H1 (cell line): ENCODE measurements at regions not wholly inside any gene's neighbourhood (a gene's known extent, or its start where the extent isn't known, plus 50 kb on each side); places are given as distances from the start of the nearest gene placed in this dataset.

Experiments
- ATF2 ChIP-seq: IDR thresholded peaks from 2 replicates; pipeline ENCODE4 v1.6.1; 2012; ENCODE audit warnings: low read length, inconsistent platforms
- CHD7 ChIP-seq: fragments of 300-600 bp; sonication (generic); IDR thresholded peaks from 2 replicates; pipeline ENCODE4 v1.7.1; 2012; ENCODE audit warnings: low read length, moderate library complexity, mild to moderate bottlenecking, inconsistent platforms; ENCODE audit not compliant: insufficient replicate concordance
- MAFK ChIP-seq: IDR thresholded peaks from 2 replicates; pipeline ENCODE4 v1.6.1; 2012; ENCODE audit warnings: low read depth, mild to moderate bottlenecking, improper control_type of control experiment, low read length
- NRF1 ChIP-seq: IDR thresholded peaks from 2 replicates; pipeline ENCODE4 v1.6.1; 2011; ENCODE audit warnings: mild to moderate bottlenecking, low read depth, low read length, improper control_type of control experiment
- ZNF274 ChIP-seq: IDR thresholded peaks from 2 replicates; pipeline ENCODE4 v1.7.0; 2012; ENCODE audit warnings: low read length, borderline replicate concordance; ENCODE audit errors: extremely low read depth
- TF ChIP-seq, protein P1 (sequence below), 3 experiments: IDR thresholded peaks; 1 replicate in 2 of 3; 2 replicates in 1 of 3; pipeline versions ENCODE4 v1.5.1 to v1.6.1; 2011; ENCODE audit warnings: low read length in 3 of 3, mild to moderate bottlenecking in 3 of 3, inconsistent platforms in 2 of 3, low read depth in 1 of 3, moderate library complexity in 1 of 3; ENCODE audit not compliant: insufficient read depth in 1 of 3; ENCODE audit errors: control extremely low read depth in 1 of 3

GRCh38 chr9:85872463-85872862 is 68.5 kb upstream of the NAA35 start (continued):
- no peak for TF ChIP-seq CHD7
- no peak for TF ChIP-seq ATF2
- TF ChIP-seq MAFK = no peak
- TF ChIP-seq, protein P1, sequence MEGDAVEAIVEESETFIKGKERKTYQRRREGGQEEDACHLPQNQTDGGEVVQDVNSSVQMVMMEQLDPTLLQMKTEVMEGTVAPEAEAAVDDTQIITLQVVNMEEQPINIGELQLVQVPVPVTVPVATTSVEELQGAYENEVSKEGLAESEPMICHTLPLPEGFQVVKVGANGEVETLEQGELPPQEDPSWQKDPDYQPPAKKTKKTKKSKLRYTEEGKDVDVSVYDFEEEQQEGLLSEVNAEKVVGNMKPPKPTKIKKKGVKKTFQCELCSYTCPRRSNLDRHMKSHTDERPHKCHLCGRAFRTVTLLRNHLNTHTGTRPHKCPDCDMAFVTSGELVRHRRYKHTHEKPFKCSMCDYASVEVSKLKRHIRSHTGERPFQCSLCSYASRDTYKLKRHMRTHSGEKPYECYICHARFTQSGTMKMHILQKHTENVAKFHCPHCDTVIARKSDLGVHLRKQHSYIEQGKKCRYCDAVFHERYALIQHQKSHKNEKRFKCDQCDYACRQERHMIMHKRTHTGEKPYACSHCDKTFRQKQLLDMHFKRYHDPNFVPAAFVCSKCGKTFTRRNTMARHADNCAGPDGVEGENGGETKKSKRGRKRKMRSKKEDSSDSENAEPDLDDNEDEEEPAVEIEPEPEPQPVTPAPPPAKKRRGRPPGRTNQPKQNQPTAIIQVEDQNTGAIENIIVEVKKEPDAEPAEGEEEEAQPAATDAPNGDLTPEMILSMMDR (IDR thresholded peaks at IDR 0.05; ENCODE audit: control extremely low read depth in 1 of 3, insufficient read depth in 1 of 3, low read depth in 1 of 3, low read length in 3 of 3) = no peak
- no peak for TF ChIP-seq ZNF274
- no peak for TF ChIP-seq NRF1
